Trophoblast cell (in vitro differentiated cells and primary cell): ENCODE measurements at regions not wholly inside any gene's neighbourhood (a gene's known extent, or its start where the extent isn't known, plus 50 kb on each side); places are given as distances from the start of the nearest gene placed in this dataset.
A peak's percentile ranks its signal among the peaks of the same experiment; 100 is the strongest.

Source experiments
- DNase-seq, 2 donors: peaks; one replicate each; pipeline ENCODE4 v3.0.0-alpha.2; 2016
- H2AFZ ChIP-seq: 2 replicates; pipeline ENCODE4 v1.6.1; 2013; ENCODE audit warnings: low read length, moderate library complexity, mild to moderate bottlenecking; ENCODE audit not compliant: insufficient read depth, poor library complexity
- H2AK5ac ChIP-seq: 2 replicates; pipeline ENCODE4 v1.6.1; 2013; ENCODE audit warnings: mild to moderate bottlenecking, low read length
- H2BK120ac ChIP-seq: 2 replicates; pipeline ENCODE4 v1.6.1; 2013; ENCODE audit warnings: low read length, mild to moderate bottlenecking, moderate library complexity; ENCODE audit not compliant: insufficient read depth, poor library complexity
- H2BK12ac ChIP-seq: 2 replicates; pipeline ENCODE4 v1.6.1; 2013; ENCODE audit warnings: mild to moderate bottlenecking, low read length, moderate library complexity
- H2BK5ac ChIP-seq: 2 replicates; pipeline ENCODE4 v1.6.1; 2013; ENCODE audit warnings: low read length, low read depth, moderate library complexity, mild to moderate bottlenecking; ENCODE audit not compliant: poor library complexity
- H3K14ac ChIP-seq: 2 replicates; pipeline ENCODE4 v1.6.1; 2013; ENCODE audit warnings: mild to moderate bottlenecking, low read length
- H3K18ac ChIP-seq: 2 replicates; pipeline ENCODE4 v1.6.1; 2013; ENCODE audit warnings: mild to moderate bottlenecking, low read length
- H3K23ac ChIP-seq: 2 replicates; pipeline ENCODE4 v1.6.1; 2013; ENCODE audit warnings: low read length
- H3K27ac ChIP-seq: 2 replicates; pipeline ENCODE4 v1.5.1; 2013; ENCODE audit warnings: low read depth, mild to moderate bottlenecking, inconsistent platforms, low read length, moderate library complexity
- H3K27me3 ChIP-seq: 2 replicates; pipeline ENCODE4 v1.6.1; 2013; ENCODE audit warnings: inconsistent platforms, mild to moderate bottlenecking, low read length, moderate library complexity; ENCODE audit not compliant: insufficient read depth
- H3K36me3 ChIP-seq, 2 experiments: 1 replicate in 1 of 2; 2 replicates in 1 of 2; pipeline ENCODE4 v1.6.1; 2013; ENCODE audit warnings: low read length in 2 of 2, mild to moderate bottlenecking in 2 of 2, moderate library complexity in 1 of 2; ENCODE audit not compliant: insufficient read depth in 2 of 2, control insufficient read depth in 1 of 2
- H3K4ac ChIP-seq: 2 replicates; pipeline ENCODE4 v1.6.1; 2013; ENCODE audit warnings: low read depth, mild to moderate bottlenecking, low read length, moderate library complexity
- H3K4me1 ChIP-seq, 2 experiments: 1 replicate in 1 of 2; 2 replicates in 1 of 2; pipeline ENCODE4 v1.6.1; 2013; ENCODE audit warnings: low read length in 2 of 2, mild to moderate bottlenecking in 2 of 2, moderate library complexity in 1 of 2; ENCODE audit not compliant: insufficient read depth in 2 of 2, control insufficient read depth in 1 of 2
- H3K4me2 ChIP-seq: 2 replicates; pipeline ENCODE4 v1.6.1; 2013; ENCODE audit warnings: inconsistent platforms, mild to moderate bottlenecking, low read length, moderate library complexity
- H3K4me3 ChIP-seq: 2 replicates; pipeline ENCODE4 v1.5.1; 2013; ENCODE audit warnings: mild to moderate bottlenecking, low read depth, low read length, inconsistent platforms
- H3K79me1 ChIP-seq: one replicate; pipeline ENCODE4 v1.6.1; 2013; ENCODE audit warnings: low read length
- H3K79me2 ChIP-seq: 2 replicates; pipeline ENCODE4 v1.6.1; 2013; ENCODE audit warnings: low read length, mild to moderate bottlenecking; ENCODE audit not compliant: control insufficient read depth, insufficient read depth, poor library complexity
- H3K9ac ChIP-seq: 2 replicates; pipeline ENCODE4 v1.6.1; 2013; ENCODE audit warnings: mild to moderate bottlenecking, low read length
- H3K9me3 ChIP-seq: 2 replicates; pipeline ENCODE4 v1.6.1; 2013; ENCODE audit warnings: low read depth, mild to moderate bottlenecking, control low read depth, inconsistent platforms, low read length; ENCODE audit not compliant: insufficient read depth
- H4K12ac ChIP-seq: 2 replicates; pipeline ENCODE4 v1.6.1; 2013; ENCODE audit warnings: low read depth, mild to moderate bottlenecking, low read length, moderate library complexity
- H4K8ac ChIP-seq: 2 replicates; pipeline ENCODE4 v1.6.1; 2013; ENCODE audit warnings: low read depth, mild to moderate bottlenecking, low read length, moderate library complexity
- H4K91ac ChIP-seq: one replicate; pipeline ENCODE4 v1.6.1; 2013; ENCODE audit warnings: low read depth, mild to moderate bottlenecking, low read length, moderate library complexity
- WGBS: extraction: QIAGEN DNeasy Blood & Tissue Kit; methylation state at CpG from one replicate; pipeline ENCODE4 v1.1.7; 2013; ENCODE audit warnings: missing lambda C conversion rate; ENCODE audit not compliant: insufficient read length, insufficient coverage; ENCODE audit errors: extremely low coverage; 5-methylcytosine and 5-hydroxymethylcytosine counted together

GRCh38 chr12:90304231-90304630 is 595.6 kb upstream of the ATP2B1 start:
- H3K4ac ChIP-seq: no peak overlapping the region
- no CpG with 5 or more reads among the region's 2 CpGs for WGBS
- H3K4me2 ChIP-seq: no peak overlapping the region

GRCh38 chr12:90303771-90304170 is 595.1 kb upstream of the ATP2B1 start:
- no peak overlapping the region for H3K4me3 ChIP-seq
- peaks cover 2 to 3% of the 10 kb centered on the region in 2 experiments for H3K4me1 ChIP-seq
- H3K4ac ChIP-seq: no peak overlapping the region
- H3K36me3 ChIP-seq: no peaks in the 10 kb centered on the region
- no peak overlapping the region for H4K12ac ChIP-seq
- no peaks in the 10 kb centered on the region for H3K79me2 ChIP-seq
- no peak overlapping the region for H2BK5ac ChIP-seq
- no peak overlapping the region for H2AFZ ChIP-seq
- no peak overlapping the region for H2BK12ac ChIP-seq
- H2AK5ac ChIP-seq: no peak overlapping the region
- no peak overlapping the region for H3K18ac ChIP-seq
- no peak overlapping the region for H2BK120ac ChIP-seq
- H3K9me3 ChIP-seq: no peaks in the 10 kb centered on the region
- H4K8ac ChIP-seq: no peak overlapping the region
- no peak overlapping the region for H3K9ac ChIP-seq
- no peak overlapping the region for H3K14ac ChIP-seq
- DNase-seq: peak in 1 of 2 donors; percentile 26
- H3K79me1 ChIP-seq: no peaks in the 10 kb centered on the region
- H3K23ac ChIP-seq: no peak overlapping the region
- H3K27ac ChIP-seq: no peak overlapping the region
- no peak overlapping the region for H3K4me2 ChIP-seq
- H4K91ac ChIP-seq: no peak overlapping the region
- no peaks in the 10 kb centered on the region for H3K27me3 ChIP-seq

More at GRCh38 chr12:90304231-90304630, 595.6 kb upstream of the ATP2B1 start:
- Histone ChIP-seq H2BK12ac (peak overlapping the region; percentile 49), H2AK5ac (no peak overlapping the region), H2BK5ac (no peak overlapping the region), H3K23ac (no peak overlapping the region), H4K91ac (peak overlapping the region; percentile 5), H3K27me3 (no peaks in the 10 kb centered on the region), H3K9me3 (no peaks in the 10 kb centered on the region), H2BK120ac (no peak overlapping the region), H3K27ac (no peak overlapping the region), H2AFZ (no peak overlapping the region), H3K18ac (no peak overlapping the region), H3K36me3 (no peaks in the 10 kb centered on the region), H3K4me1 (peaks cover 2 to 3% of the 10 kb centered on the region in 2 experiments), H4K8ac (no peak overlapping the region), H4K12ac (no peak overlapping the region), H3K14ac (no peak overlapping the region), H3K79me1 (no peaks in the 10 kb centered on the region), H3K4me3 (no peak overlapping the region), H3K9ac (no peak overlapping the region), H3K79me2 (no peaks in the 10 kb centered on the region)
- DNase-seq: peak; percentile 82 to 89

- Histone ChIP-seq H3K79me2 (no peaks in the 10 kb centered on the region), H3K27me3 (no peaks in the 10 kb centered on the region), H3K18ac (no peak overlapping the region), H2BK12ac (no peak overlapping the region), H4K8ac (no peak overlapping the region), H3K4ac (no peak overlapping the region), H4K91ac (no peak overlapping the region), H3K9me3 (no peaks in the 10 kb centered on the region), H2BK120ac (no peak overlapping the region), H3K4me3 (no peak overlapping the region), H3K23ac (no peak overlapping the region), H3K27ac (no peak overlapping the region), H4K12ac (no peak overlapping the region), H2BK5ac (no peak overlapping the region), H3K79me1 (no peaks in the 10 kb centered on the region), H3K36me3 (no peaks in the 10 kb centered on the region), H2AFZ (no peak overlapping the region), H2AK5ac (no peak overlapping the region), H3K14ac (no peak overlapping the region), H3K9ac (no peak overlapping the region), H3K4me1 (peaks cover 2 to 6% of the 10 kb centered on the region in 2 experiments), H3K4me2 (no peak overlapping the region)
- no CpG with 5 or more reads among the region's 1 CpG for WGBS
- DNase-seq: no peak
Observed at GRCh38 chr12:90301561-90302133, 593.0 kb upstream of the ATP2B1 start.

- no peak overlapping the region for H2AFZ ChIP-seq
- H3K4me1 ChIP-seq: peaks cover 2 to 6% of the 10 kb centered on the region in 2 experiments
- no peak overlapping the region for H2BK5ac ChIP-seq
- no peak overlapping the region for H4K8ac ChIP-seq
- no peak overlapping the region for H4K91ac ChIP-seq
- H4K12ac ChIP-seq: no peak overlapping the region
- no peak overlapping the region for H3K27ac ChIP-seq
- no peak overlapping the region for H2AK5ac ChIP-seq
- H3K9me3 ChIP-seq: no peaks in the 10 kb centered on the region
- H3K9ac ChIP-seq: no peak overlapping the region
- H3K79me2 ChIP-seq: no peaks in the 10 kb centered on the region
- WGBS: no CpG with 5 or more reads among the region's 4 CpGs
- H3K79me1 ChIP-seq: no peaks in the 10 kb centered on the region
- H3K4me3 ChIP-seq: no peak overlapping the region
- DNase-seq: no peak
- no peak overlapping the region for H2BK12ac ChIP-seq
- H3K36me3 ChIP-seq: no peaks in the 10 kb centered on the region
- H3K14ac ChIP-seq: no peak overlapping the region
- no peak overlapping the region for H3K18ac ChIP-seq
- H3K27me3 ChIP-seq: no peaks in the 10 kb centered on the region
- no peak overlapping the region for H2BK120ac ChIP-seq
- H3K23ac ChIP-seq: no peak overlapping the region
- no peak overlapping the region for H3K4ac ChIP-seq
- no peak overlapping the region for H3K4me2 ChIP-seq
Observed at GRCh38 chr12:90301095-90301494, 592.5 kb upstream of the ATP2B1 start.
